Activated naive CD4-positive, alpha-beta T cell treated with anti-CD3 and anti-CD28 coated beads for 36 hours (primary cell): ENCODE measurements at regions not wholly inside any gene's neighbourhood (a gene's known extent, or its start where the extent isn't known, plus 50 kb on each side); places are given as distances from the start of the nearest gene placed in this dataset.

Experiments used
- CTCF ChIA-PET: fragments of 350-600 bp; sonication (Branson Sonifier 250); formaldehyde crosslinking; loops from one replicate; lab custom pipeline; 2021; ENCODE audit warnings: antibody characterized with exemption; lab: Charles Lee
- DNase-seq: peaks from one replicate; pipeline ENCODE4 v3.0.0-alpha.2; 2020
- H3K27ac Mint-ChIP-seq: one replicate; pipeline ENCODE4 v1.8.0; 2021; ENCODE audit warnings: mild to moderate bottlenecking, mixed read lengths
- H3K27me3 Mint-ChIP-seq: one replicate; pipeline ENCODE4 v1.8.0; 2021; ENCODE audit warnings: low read depth, mixed read lengths
- H3K36me3 Mint-ChIP-seq: one replicate; pipeline ENCODE4 v1.8.0; 2021; ENCODE audit warnings: low read depth, mixed read lengths
- H3K4me1 Mint-ChIP-seq: one replicate; pipeline ENCODE4 v1.8.0; 2021; ENCODE audit warnings: low read depth, mixed read lengths
- H3K4me3 Mint-ChIP-seq: one replicate; pipeline ENCODE4 v1.8.0; 2021; ENCODE audit warnings: mild to moderate bottlenecking, moderate library complexity, mixed read lengths
- H3K9me3 Mint-ChIP-seq: one replicate; pipeline ENCODE4 v1.8.0; 2021; ENCODE audit warnings: mixed read lengths
- intact Hi-C: fragments of 100-400 bp; cut with micrococcal nuclease; formaldehyde crosslinking; loops from one replicate; pipeline ENCODE4 v1.15.1; 2023

DNA sequence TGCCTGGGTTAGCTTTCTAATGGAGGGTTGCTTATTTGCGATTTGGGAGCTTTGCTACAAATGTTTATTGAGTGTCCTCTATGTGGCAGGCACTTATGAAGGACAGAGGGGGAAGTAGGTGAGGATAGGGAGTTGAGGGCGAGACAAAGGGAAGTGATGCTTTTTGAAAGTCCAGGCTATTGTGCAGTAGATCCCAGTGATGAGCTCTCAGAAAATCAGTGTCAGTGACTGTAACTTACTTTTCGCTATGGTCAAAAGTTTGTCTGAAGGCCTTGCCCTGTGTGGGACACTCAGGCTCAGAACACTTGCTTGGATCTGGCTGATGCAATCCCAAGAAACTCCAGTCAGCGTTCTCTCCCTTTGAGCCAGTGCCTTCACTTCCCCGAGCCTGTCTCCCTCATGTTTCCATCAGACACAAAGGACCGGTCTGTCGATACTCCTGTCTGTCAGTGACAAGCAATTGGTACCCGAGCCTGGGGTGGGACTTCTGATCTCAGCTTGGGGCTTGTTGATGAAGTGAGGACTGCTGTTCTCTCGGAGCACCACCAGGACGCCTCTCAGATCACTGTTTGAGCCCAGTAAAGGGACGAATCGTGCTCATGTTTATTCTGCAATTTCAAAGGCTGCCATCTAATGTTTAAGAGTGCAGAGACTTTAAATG, 63.1 kb upstream of the SORCS3 start:
- DNase-seq = no peak
- CTCF ChIA-PET = interaction anchor here (1.1 kb wide), 1 partner anchor 486 kb away, joined by 3 read pairs; no protein-coding TSS in a partner anchor
- Mint-ChIP-seq H3K9me3 (peaks cover 3% of the 10 kb centered on the region), H3K4me3 (no peak overlapping the region), H3K4me1 (peaks cover 6% of the 10 kb centered on the region), H3K27me3 (peaks cover 18% of the 10 kb centered on the region), H3K36me3 (no peaks in the 10 kb centered on the region), H3K27ac (no peak overlapping the region)
- intact Hi-C loops = no loop called here

DNA sequence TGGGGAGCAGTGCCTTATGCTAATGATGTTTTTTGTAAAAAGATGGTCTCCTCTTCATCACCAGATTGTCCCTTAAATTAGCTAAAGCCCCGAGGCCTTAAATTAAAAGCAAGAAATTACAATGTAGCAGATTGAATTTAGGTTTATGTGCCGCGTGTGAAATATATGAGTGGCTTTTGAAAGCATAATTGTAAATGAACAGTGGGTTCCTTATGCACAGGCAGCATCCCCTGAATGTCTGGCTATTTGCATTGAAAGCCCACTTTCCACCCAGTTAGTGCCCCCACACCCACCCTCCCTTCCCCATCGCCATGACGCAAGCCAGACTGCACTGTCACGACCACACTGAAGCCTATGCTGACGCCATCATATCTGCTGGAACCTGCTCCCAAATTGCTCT, 62.4 kb upstream of the SORCS3 start:
- H3K4me3 Mint-ChIP-seq = no peak overlapping the region
- H3K27me3 Mint-ChIP-seq = peaks cover 16% of the 10 kb centered on the region
- peaks cover 7% of the 10 kb centered on the region for H3K9me3 Mint-ChIP-seq
- no peak overlapping the region for H3K27ac Mint-ChIP-seq
- H3K4me1 Mint-ChIP-seq = peaks cover 6% of the 10 kb centered on the region
- intact Hi-C loops = no loop called here
- H3K36me3 Mint-ChIP-seq = no peaks in the 10 kb centered on the region
- DNase-seq = no peak
- CTCF ChIA-PET = interaction anchor here (1.1 to 2.2 kb wide), 4 partner anchors 9 to 485 kb away, joined by 3 to 8 read pairs (median 4); no protein-coding TSS in a partner anchor

DNA sequence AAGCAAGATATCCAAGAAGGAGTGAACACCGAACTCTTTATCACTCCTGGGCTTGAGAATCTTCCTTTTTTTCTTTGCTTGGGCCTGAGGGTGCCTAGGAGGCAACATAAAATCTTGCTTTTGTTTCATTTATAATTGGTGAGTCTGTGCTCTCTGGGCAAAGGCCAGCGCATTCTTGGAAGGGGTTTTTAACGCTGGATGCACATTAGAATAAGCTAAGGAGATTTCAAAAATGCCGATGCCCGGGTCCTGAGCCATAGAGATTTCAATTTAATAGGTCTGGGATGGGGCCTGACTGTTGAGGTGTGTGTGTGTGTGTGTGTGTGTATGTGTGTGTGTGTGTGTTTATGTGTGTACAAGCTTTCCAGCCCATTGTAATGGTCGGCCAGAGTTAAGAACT, 62.0 kb upstream of the SORCS3 start:
- H3K27ac Mint-ChIP-seq = no peak overlapping the region

GRCh38 chr10:104580321-104580720, 60.8 kb upstream of the SORCS3 start:
- no peak overlapping the region for H3K27ac Mint-ChIP-seq
- no peak for DNase-seq
- H3K4me1 Mint-ChIP-seq = peaks cover 6% of the 10 kb centered on the region
- H3K4me3 Mint-ChIP-seq = no peak overlapping the region
- CTCF ChIA-PET = interaction anchor here (0.5 to 2.5 kb wide), 13 partner anchors 9 to 1111 kb away, joined by 3 to 12 read pairs (median 4); no protein-coding TSS in a partner anchor
- peaks cover 13% of the 10 kb centered on the region for H3K27me3 Mint-ChIP-seq
- intact Hi-C loops = loop anchor here (1.0 to 5.0 kb wide), 3 partner anchors 34 to 1112 kb away; no protein-coding TSS in a partner anchor
- peaks cover 7% of the 10 kb centered on the region for H3K9me3 Mint-ChIP-seq
- H3K36me3 Mint-ChIP-seq = no peaks in the 10 kb centered on the region

More for the DNA sequence above, 62.0 kb upstream of the SORCS3 start:
- intact Hi-C loops = no loop called here
- H3K36me3 Mint-ChIP-seq = no peaks in the 10 kb centered on the region
- no peak overlapping the region for H3K4me3 Mint-ChIP-seq
- peaks cover 7% of the 10 kb centered on the region for H3K9me3 Mint-ChIP-seq
- peaks cover 6% of the 10 kb centered on the region for H3K4me1 Mint-ChIP-seq
- peaks cover 13% of the 10 kb centered on the region for H3K27me3 Mint-ChIP-seq
- DNase-seq = no peak
- CTCF ChIA-PET = interaction anchor here (0.8 to 2.5 kb wide), 8 partner anchors 9 to 1115 kb away, joined by 3 to 12 read pairs (median 4); no protein-coding TSS in a partner anchor

GRCh38 chr10:104580774-104581675, 60.1 kb upstream of the SORCS3 start:
- intact Hi-C loops = loop anchor here (1.0 to 5.0 kb wide), 5 partner anchors 33 to 1111 kb away; no protein-coding TSS in a partner anchor
- no peak overlapping the region for H3K27ac Mint-ChIP-seq
- peak; percentile 84 for DNase-seq
- H3K9me3 Mint-ChIP-seq = peaks cover 7% of the 10 kb centered on the region
- CTCF ChIA-PET = interaction anchor here (0.7 to 2.5 kb wide), 11 partner anchors 9 to 1110 kb away, joined by 3 to 12 read pairs (median 4); no protein-coding TSS in a partner anchor
- H3K4me1 Mint-ChIP-seq = peaks cover 9% of the 10 kb centered on the region
- H3K36me3 Mint-ChIP-seq = no peaks in the 10 kb centered on the region
- peaks cover 13% of the 10 kb centered on the region for H3K27me3 Mint-ChIP-seq
- H3K4me3 Mint-ChIP-seq = no peak overlapping the region

DNA sequence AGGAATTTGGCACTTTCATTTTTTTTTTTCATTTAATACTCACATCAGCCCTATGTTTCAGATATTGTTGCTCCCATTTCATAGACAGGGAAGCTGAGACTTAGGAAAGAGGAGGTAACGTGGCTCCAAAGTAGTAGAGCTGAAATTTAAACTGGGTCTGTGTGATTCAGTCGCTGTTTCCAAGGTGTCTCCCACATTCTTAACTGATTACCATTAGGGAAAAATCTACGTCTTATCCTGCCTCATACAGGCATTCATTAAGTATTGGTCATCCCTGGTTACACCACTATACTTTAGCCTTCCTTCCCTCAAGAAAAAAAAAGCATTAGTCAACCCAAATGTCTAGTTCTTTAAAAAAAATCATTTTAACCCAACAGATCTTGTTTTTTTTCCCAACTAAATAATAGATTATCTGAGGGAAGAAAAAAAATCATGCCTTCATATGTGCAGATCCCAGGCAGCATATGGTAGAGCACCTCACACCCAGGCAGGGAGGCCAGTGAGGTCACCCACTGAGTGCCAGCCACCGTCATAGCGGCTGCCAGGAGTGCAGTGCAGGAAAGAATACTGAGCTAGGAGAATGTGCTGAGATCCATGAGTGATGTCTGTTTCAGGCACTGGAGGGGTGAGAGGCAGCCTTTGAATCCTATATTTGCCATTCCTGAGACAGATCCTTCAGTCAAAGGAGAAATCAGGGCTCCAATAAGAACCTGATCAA, 59.0 kb upstream of the SORCS3 start:
- peaks cover 13% of the 10 kb centered on the region for H3K27me3 Mint-ChIP-seq
- intact Hi-C loops = loop anchor here (1.0 to 5.0 kb wide), 4 partner anchors 40 to 1110 kb away; no protein-coding TSS in a partner anchor

DNA sequence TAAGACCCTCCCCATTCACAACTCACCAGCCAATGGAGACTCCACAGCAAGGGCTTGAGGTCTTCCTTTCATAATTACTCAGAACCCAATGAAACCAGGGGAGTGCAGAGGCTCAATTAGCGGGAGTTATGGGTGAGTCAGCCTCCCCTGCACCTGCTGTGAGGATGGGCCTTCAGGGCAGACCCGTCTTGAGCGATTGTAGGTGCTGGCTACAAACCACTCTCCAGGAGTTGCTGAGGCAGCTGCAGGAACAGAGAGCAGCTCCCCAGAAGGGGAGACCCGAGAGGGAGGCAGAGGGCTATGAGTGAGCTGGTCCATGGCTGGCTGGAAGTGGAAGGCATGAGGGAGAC, 58.5 kb upstream of the SORCS3 start:
- intact Hi-C loops = loop anchor here (5.0 kb wide), 2 partner anchors 175 to 1110 kb away; no protein-coding TSS in a partner anchor
- Mint-ChIP-seq H3K4me3 (no peak overlapping the region), H3K36me3 (no peaks in the 10 kb centered on the region), H3K27ac (no peak overlapping the region), H3K27me3 (peaks cover 13% of the 10 kb centered on the region), H3K4me1 (peaks cover 23% of the 10 kb centered on the region), H3K9me3 (peaks cover 7% of the 10 kb centered on the region)
- DNase-seq = peak; percentile 15
- CTCF ChIA-PET = interaction anchor here (0.7 to 2.0 kb wide), 3 partner anchors 11 to 197 kb away, joined by 3 to 10 read pairs (median 4); no protein-coding TSS in a partner anchor

More for the DNA sequence above, 59.0 kb upstream of the SORCS3 start:
- Mint-ChIP-seq H3K9me3 (peaks cover 7% of the 10 kb centered on the region), H3K27ac (no peak overlapping the region), H3K36me3 (no peaks in the 10 kb centered on the region), H3K4me3 (no peak overlapping the region), H3K4me1 (peaks cover 19% of the 10 kb centered on the region)
- CTCF ChIA-PET = interaction anchor here (0.7 to 2.0 kb wide), 3 partner anchors 11 to 196 kb away, joined by 3 to 10 read pairs (median 4); no protein-coding TSS in a partner anchor
- DNase-seq = no peak

DNA sequence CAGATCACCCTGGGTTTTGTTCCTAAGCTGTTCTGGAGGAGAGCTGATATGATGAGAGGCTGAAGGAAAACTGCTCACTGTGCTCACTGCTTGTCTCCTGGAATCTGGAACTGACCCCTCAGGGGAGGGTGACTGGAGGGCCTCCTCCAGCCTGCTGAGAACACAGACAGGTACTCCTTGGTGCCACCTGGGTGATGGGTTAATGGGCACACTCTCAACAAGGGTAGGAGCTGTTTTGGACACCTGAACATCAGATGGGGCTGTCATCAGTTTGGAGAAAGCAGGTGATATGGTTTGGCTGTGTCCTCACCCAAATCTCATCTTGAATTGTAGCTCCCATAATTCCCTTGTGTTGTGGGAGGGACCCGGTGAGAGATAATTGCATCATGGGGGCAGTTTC, 58.1 kb upstream of the SORCS3 start:
- CTCF ChIA-PET = interaction anchor here (1.2 to 2.0 kb wide), 2 partner anchors 12 to 45 kb away, joined by 3 to 10 read pairs; no protein-coding TSS in a partner anchor
- Mint-ChIP-seq H3K36me3 (no peaks in the 10 kb centered on the region), H3K27me3 (peaks cover 13% of the 10 kb centered on the region), H3K4me1 (peaks cover 26% of the 10 kb centered on the region), H3K27ac (no peak overlapping the region), H3K4me3 (no peak overlapping the region), H3K9me3 (peaks cover 7% of the 10 kb centered on the region)
- no peak for DNase-seq
- intact Hi-C loops = loop anchor here (5.0 kb wide), 2 partner anchors 176 to 1109 kb away; no protein-coding TSS in a partner anchor

GRCh38 chr10:104584541-104584940, 56.5 kb upstream of the SORCS3 start:
- no peak for DNase-seq
- peaks cover 9% of the 10 kb centered on the region for H3K27me3 Mint-ChIP-seq
- intact Hi-C loops = loop anchor here (5.0 kb wide), 2 partner anchors 177 to 1108 kb away; no protein-coding TSS in a partner anchor
- peaks cover 7% of the 10 kb centered on the region for H3K9me3 Mint-ChIP-seq
- H3K4me1 Mint-ChIP-seq = peaks cover 26% of the 10 kb centered on the region
- no peak overlapping the region for H3K4me3 Mint-ChIP-seq
- CTCF ChIA-PET = no interaction called here
- H3K36me3 Mint-ChIP-seq = no peaks in the 10 kb centered on the region
- no peak overlapping the region for H3K27ac Mint-ChIP-seq

GRCh38 chr10:104587751-104588150, 53.3 kb upstream of the SORCS3 start:
- Mint-ChIP-seq H3K36me3 (no peaks in the 10 kb centered on the region), H3K27ac (no peak overlapping the region), H3K4me3 (no peak overlapping the region), H3K9me3 (peaks cover 6% of the 10 kb centered on the region), H3K4me1 (peaks cover 19% of the 10 kb centered on the region), H3K27me3 (no peaks in the 10 kb centered on the region)
- CTCF ChIA-PET = no interaction called here
- intact Hi-C loops = no loop called here
- DNase-seq = no peak

- Mint-ChIP-seq H3K27ac (no peak overlapping the region), H3K36me3 (no peaks in the 10 kb centered on the region), H3K4me1 (peaks cover 19% of the 10 kb centered on the region), H3K4me3 (no peak overlapping the region), H3K27me3 (peaks cover 2% of the 10 kb centered on the region), H3K9me3 (no peaks in the 10 kb centered on the region)
- intact Hi-C loops = no loop called here
- no peak for DNase-seq
- CTCF ChIA-PET = interaction anchor here (1.2 kb wide), 1 partner anchor 42 kb away, joined by 3 read pairs; no protein-coding TSS in a partner anchor
Measured at GRCh38 chr10:104589431-104589830, 51.7 kb upstream of the SORCS3 start.
